ENCODE measurements at regions not wholly inside any gene's neighbourhood (a gene's known extent, or its start where the extent isn't known, plus 50 kb on each side); places are given as distances from the start of the nearest gene placed in this dataset.
"Not testable (repeated sequence)": the region's sequence is repeated elsewhere in the genome, so short reads cannot be mapped to it uniquely, and the experiment has no call there.

- not testable (repeated sequence) for DNase-seq
These were observed 549.9 kb upstream of the ADGRL2 start for GRCh38 chr1:81250825-81251224.

- DNase-seq, result not testable (repeated sequence)
These were observed 555.5 kb upstream of the ADGRL2 start for GRCh38 chr1:81245084-81245715.

- DNase-seq, result not testable (repeated sequence)
These were observed 556.1 kb upstream of the ADGRL2 start for GRCh38 chr1:81244612-81245011.

GRCh38 chr1:81242103-81242502, 558.6 kb upstream of the ADGRL2 start:
- no peak for DNase-seq

GRCh38 chr1:81238129-81238528, 562.6 kb upstream of the ADGRL2 start:
- peak; percentile 21 for DNase-seq

GRCh38 chr1:81237473-81238089, 563.2 kb upstream of the ADGRL2 start:
- peak; percentile 42 for DNase-seq

GRCh38 chr1:81234237-81234636, 566.5 kb upstream of the ADGRL2 start:
- no peak for DNase-seq

- no peak for DNase-seq
These were observed 567.1 kb upstream of the ADGRL2 start for GRCh38 chr1:81233591-81233990.

- no peak for DNase-seq
These were observed 568.3 kb upstream of the ADGRL2 start for GRCh38 chr1:81232420-81232819.

GRCh38 chr1:81231729-81232038, 569.0 kb upstream of the ADGRL2 start:
- no peak for DNase-seq

- no peak for DNase-seq
These were observed 569.6 kb upstream of the ADGRL2 start for GRCh38 chr1:81230983-81231728.

- no peak for DNase-seq
These were observed 571.8 kb upstream of the ADGRL2 start for GRCh38 chr1:81228926-81229325.

GRCh38 chr1:81226603-81226928, 574.2 kb upstream of the ADGRL2 start:
- no peak for DNase-seq

- DNase-seq, result no peak
These were observed 574.7 kb upstream of the ADGRL2 start for GRCh38 chr1:81225789-81226602.

GRCh38 chr1:81224222-81224621, 576.5 kb upstream of the ADGRL2 start:
- DNase-seq, result no peak

GRCh38 chr1:81221564-81221963, 579.2 kb upstream of the ADGRL2 start:
- no peak for DNase-seq

- no peak for DNase-seq
These were observed 580.1 kb upstream of the ADGRL2 start for GRCh38 chr1:81220614-81221071.

GRCh38 chr1:81217058-81217457, 583.7 kb upstream of the ADGRL2 start:
- no peak for DNase-seq

GRCh38 chr1:81213279-81213678, 587.5 kb upstream of the ADGRL2 start:
- DNase-seq, result no peak

- no peak for DNase-seq
These were observed 591.3 kb upstream of the ADGRL2 start for GRCh38 chr1:81209461-81209860.

- DNase-seq, result no peak
These were observed 592.3 kb upstream of the ADGRL2 start for GRCh38 chr1:81208441-81208840.

- DNase-seq, result no peak
These were observed 594.8 kb upstream of the ADGRL2 start for GRCh38 chr1:81205956-81206355.

GRCh38 chr1:81201779-81202178, 599.0 kb upstream of the ADGRL2 start:
- no peak for DNase-seq

Data from right kidney (tissue), 1 donor.